HL-60/S4 treated with retinoic acid at 250 ng/mL for 4 days and 3 days (cell line): ENCODE measurements at regions not wholly inside any gene's neighbourhood (a gene's known extent, or its start where the extent isn't known, plus 50 kb on each side); places are given as distances from the start of the nearest gene placed in this dataset.
"Not testable (repeated sequence)": the region's sequence is repeated elsewhere in the genome, so short reads cannot be mapped to it uniquely, and the experiment has no call there.

Source experiments
- in situ Hi-C: fragments of 300-500 bp; cut with MboI; formaldehyde crosslinking; loops from 2 replicates; pipeline ENCODE4 v1.7.0; 2022; ENCODE audit warnings: low sequenced_read_pairs

DNA sequence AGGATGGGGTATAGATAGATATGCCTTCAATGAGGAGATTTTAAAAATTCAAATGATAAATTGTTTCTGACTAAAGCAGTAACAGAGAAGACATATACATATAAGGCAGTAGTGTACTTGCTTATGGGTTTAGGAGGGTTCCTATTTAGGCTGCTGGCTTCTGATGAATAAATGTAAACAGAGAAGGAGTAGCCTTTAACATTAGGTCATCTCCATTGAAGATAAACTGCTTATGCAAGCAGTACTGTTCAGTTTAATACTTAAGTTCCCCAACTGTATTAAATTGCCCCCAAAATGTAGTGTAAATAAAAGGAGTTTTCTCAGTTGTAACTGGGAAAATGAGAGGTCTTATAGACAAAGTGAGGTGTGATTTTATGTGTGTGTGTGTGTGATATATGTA, 217.7 kb upstream of the TMEFF2 start:
- in situ Hi-C loops, result no loop called here

DNA sequence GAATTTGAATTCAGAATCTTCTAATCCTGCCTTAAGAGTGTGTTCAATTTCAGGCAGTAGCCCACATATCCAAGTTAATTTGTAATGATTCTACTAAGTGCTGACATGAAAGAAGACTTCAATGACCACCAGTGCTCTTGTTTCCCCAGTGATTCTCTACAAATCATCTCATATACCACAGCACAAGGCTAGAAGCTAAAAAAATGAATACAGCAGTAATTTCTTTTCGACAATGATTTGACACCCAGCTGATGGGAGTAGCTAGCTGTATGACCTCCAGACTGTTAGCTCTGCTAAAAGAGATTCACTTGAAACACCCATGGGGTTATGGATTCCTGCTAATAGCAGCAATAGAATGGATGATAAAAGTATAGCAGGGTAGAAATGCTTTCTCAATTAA, 217.0 kb upstream of the TMEFF2 start:
- in situ Hi-C loops, result no loop called here

DNA sequence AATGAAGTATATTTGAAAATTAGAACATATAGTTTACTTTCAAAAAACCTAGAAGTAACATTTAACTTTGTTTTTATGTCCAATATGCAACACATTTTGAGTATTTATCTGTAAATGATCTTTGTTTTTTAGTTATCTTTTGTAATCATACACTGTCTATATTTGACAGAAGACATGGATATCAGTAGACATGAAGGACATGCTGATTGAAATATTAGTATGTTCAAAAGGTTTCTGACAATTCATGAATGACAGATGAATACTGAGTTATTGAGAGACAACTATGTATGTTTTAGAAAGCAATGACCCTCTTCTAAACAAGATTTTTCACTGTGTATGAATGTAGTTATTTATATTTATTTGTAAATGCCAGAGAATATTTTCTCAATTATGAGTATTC, 215.6 kb upstream of the TMEFF2 start:
- in situ Hi-C loops, result no loop called here

GRCh38 chr2:192407692-192408091, 213.0 kb upstream of the TMEFF2 start:
- in situ Hi-C loops, result no loop called here

DNA sequence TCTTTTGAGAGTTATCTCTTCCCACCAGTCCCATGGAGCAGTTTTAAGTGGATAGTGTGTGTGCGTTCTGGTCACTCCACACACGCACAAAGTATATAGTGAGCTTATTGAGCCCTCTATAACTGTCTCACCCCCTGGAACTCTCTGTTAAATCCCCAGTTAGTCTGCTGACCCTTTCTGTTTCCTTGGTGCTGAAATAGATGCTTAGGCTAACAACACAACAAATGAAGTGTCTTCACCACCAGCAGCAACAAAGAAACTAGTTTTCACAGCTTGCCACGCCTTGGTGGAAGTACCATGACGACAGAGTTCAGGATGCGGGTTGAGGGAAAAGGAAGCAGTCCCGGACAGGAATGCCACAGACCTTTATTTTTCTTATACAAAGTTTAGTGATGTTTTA, 203.5 kb upstream of the TMEFF2 start:
- in situ Hi-C loops, result no loop called here

- in situ Hi-C loops, result no loop called here
Observed at GRCh38 chr2:192394605-192395004, 199.9 kb upstream of the TMEFF2 start.

DNA sequence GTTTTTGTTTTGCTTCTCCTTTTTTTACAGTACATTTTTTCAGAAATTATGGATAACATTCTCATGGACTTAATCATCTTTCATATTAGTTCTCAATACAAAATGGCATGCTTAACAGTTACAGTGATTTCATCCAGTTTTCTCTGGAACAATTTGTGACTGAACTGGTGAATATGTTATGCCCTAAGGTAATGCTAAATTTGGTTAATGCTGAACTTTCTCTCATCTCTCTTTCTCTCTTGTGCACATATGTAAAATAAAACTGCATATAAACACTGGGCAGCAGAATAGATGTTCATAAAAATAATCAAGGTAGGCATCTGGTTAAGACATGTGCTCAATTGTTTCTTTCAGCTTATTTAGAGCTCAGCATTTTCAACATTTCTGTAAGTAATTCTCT, 196.3 kb upstream of the TMEFF2 start:
- in situ Hi-C loops, result no loop called here

- in situ Hi-C loops, result no loop called here
Observed at GRCh38 chr2:192390401-192390800, 195.7 kb upstream of the TMEFF2 start.

DNA sequence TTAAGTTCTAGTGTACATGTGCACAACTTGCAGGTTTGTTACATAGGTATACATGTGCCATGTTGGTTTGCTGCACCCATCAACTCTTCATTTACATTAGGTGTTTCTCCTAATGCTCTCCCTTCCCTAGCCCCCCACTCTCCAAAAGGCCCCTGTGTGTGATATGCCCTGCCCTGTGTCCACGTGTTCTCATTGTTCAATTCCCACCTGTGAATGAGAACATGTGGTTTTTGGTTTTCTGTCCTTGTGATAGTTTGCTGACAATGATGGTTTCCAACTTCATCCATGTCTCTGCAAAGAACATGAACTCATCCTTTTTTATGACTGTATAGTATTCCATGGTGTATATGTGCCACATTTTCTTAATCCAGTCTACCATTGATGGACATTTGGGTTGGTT, 189.5 kb upstream of the TMEFF2 start:
- in situ Hi-C loops, result not testable (repeated sequence)

DNA sequence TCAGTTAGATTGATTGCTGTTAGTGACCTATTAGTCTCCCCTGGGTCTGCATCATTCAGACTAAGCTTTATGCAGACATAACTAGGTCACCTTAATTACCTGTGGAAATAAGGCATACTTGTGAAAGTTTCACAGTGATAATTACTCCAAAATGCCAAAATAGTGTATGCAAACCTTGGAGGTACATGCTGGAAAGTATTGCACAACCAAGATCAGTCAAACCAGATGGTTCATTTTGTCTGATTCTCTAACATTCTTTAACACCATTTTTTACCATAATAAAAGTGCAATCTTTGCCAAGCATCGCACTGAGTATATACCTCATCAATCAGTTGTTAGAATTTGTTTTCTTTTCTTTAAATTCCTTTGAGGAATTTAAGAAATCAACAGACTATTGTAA, 186.3 kb upstream of the TMEFF2 start:
- in situ Hi-C loops, result no loop called here

DNA sequence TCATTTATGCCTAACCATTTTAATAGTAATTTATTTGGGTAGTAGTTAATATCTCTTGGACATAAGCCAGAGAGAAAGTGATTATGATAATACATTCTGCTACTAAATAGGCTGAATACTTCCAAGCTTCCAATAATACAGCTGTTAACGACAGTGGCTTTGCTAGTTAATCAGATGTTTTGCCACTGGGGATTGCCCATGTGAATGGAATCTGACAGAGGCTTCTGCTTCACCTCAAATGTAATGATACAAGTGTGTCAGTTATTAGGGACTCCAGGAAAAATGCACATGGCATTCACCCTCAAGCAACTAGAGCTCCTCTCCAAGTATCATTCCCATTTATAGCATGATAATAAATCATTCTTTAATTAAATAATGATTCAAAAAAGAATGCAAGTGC, 185.0 kb upstream of the TMEFF2 start:
- in situ Hi-C loops, result no loop called here

DNA sequence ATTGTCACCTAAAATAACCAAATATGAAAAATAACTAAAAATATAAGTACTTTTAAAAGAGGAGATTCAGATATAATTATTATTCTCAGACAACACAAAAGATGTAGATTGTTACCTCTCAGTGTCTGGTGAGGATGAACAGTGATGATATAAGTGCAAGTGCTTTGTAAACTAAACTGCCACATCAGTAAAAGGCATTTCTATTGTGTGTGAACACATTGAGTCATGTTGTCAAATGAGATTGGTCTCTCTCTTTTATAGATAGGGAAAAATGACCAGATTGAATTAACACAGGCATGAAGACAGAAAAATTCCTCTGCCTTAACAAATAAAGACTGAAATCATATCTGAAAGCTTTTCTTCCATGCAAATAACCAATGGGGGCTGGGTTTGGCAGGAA, 182.4 kb upstream of the TMEFF2 start:
- in situ Hi-C loops, result no loop called here

GRCh38 chr2:192373754-192374153, 179.0 kb upstream of the TMEFF2 start:
- in situ Hi-C loops, result no loop called here

DNA sequence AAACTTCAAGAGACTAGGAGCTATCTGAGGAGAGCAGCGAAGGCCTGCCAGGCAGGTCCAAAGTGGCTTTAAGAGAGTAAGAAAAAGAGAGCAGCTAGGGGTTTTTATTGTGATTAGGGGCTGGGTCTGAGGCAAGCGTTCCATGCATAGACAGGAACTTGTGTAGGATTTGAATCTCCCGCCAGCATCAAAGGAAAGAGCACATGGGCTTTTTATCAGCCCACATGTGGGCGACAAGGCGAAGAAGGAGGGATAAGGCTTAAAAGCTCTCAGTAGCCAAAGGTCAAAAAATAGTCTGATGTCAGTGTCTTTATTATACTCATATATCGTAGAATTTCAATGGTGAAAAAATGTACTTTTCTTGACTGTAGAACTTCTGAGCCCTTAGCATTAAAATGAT, 178.5 kb upstream of the TMEFF2 start:
- in situ Hi-C loops, result no loop called here

- in situ Hi-C loops, result no loop called here
Observed at GRCh38 chr2:192369969-192370368, 175.2 kb upstream of the TMEFF2 start.

GRCh38 chr2:192357217-192357616, 162.5 kb upstream of the TMEFF2 start:
- in situ Hi-C loops, result no loop called here

- in situ Hi-C loops, result no loop called here
Observed at GRCh38 chr2:192354512-192355244, 159.9 kb upstream of the TMEFF2 start.

DNA sequence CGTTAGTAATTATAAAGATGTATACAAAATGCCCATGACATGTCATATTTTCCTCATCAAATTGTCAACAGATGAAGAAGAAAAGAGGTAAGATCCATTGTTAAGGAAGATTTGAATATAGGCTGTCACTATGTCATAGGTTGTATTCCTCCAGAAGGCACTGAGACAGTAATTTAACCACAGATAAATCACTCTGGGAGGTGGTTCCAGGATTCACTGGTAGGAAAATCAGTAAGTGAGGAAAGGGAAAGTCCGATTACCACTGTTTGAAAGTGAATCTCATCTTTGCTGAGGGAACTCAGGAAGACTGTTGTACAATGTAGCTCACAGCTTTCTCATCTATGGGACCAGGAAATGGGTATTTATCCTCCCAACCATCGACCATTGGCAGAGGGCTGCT, 152.8 kb upstream of the TMEFF2 start:
- in situ Hi-C loops, result no loop called here

- in situ Hi-C loops, result no loop called here
Observed at GRCh38 chr2:192345287-192345686, 150.6 kb upstream of the TMEFF2 start.

DNA sequence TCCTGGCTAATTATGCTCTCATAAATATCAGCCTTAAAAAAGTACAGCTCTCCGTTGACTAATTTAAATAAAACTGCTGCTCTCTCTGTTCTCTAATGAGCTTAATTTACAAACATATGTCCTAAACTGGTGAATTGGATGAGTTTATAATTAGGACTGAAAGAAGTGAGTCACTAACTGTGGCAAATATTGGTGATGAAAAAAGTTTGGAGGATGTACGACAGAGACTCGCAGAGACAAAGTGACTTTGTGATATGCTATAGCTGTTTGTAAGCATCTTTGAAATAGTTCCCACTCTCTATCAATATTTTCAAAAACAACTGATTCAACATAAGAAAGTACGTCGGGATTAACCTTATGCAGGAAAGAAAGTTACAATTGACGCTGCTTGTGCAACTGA, 138.9 kb upstream of the TMEFF2 start:
- in situ Hi-C loops, result no loop called here

GRCh38 chr2:192328297-192328696, 133.6 kb upstream of the TMEFF2 start:
- in situ Hi-C loops, result no loop called here

DNA sequence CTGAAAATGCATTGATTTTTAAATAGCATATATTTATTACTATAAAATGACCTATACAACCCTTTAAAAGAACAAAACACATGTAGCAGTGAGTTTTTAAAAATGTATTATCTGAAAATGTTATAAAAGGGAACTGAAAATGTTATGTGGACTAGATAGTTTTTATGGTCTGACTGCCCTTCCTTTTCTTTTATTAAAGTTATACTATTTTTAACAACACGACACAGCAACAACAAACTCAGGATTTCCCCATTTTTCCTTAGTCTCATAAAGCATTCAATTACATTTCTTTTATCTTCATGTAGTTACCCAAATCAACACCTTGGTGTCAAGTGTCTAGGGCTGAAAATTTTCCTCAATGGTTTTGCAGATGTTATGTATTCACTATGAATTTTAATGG, 132.8 kb upstream of the TMEFF2 start:
- in situ Hi-C loops, result no loop called here

DNA sequence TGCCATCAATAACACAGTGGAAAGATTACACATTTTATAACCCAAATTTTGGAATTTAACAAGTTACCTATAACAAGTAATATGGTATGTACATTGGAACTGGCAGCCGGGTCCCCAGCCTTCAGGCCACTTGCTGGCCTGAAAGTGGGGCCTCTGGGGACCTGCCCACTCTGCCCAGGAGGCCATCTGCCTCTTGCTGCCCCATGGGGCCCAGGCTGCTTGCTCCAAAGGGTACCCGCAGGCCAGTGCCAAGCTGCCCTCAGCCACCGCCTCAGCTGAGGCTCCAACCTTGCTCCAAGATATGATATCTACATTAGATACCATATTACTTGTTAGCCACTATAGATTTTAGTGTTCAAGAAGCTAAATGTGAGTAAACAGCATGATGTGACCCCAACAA, 120.8 kb upstream of the TMEFF2 start:
- in situ Hi-C loops, result no loop called here
